ENCODE measurements at regions not wholly inside any gene's neighbourhood (a gene's known extent, or its start where the extent isn't known, plus 50 kb on each side); places are given as distances from the start of the nearest gene placed in this dataset.

DNA sequence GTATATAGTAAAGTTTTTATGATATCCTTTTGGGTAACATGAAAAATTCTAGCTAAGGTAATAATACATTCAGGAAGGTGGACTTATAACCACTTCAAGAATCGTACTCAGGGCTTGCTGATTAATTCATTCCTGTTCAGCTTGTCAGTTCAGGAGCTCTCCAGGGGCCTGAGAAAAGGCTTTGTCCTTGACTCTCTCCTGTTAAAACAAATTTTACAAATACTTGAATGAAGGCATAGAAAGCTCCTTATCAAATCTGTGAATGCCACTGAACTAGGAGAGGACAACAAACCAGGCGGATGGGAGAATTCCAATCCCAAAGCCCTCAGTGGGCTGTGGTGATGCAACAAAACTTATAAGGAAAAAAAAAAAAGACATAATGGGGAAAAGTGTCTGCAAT, 354.5 kb upstream of the ZMIZ1 start:
- TF ChIP-seq CTCF (conservative IDR thresholded peaks at IDR 0.05 in 1 of 2, IDR thresholded peaks at IDR 0.05 in 1 of 2; ENCODE audit: low read depth in 1 of 2, low read length in 2 of 2) (no peak), EZH2 (IDR thresholded peaks at IDR 0.05; ENCODE audit: low read length, missing control alignments) (no peak)
